ENCODE measurements at regions not wholly inside any gene's neighbourhood (a gene's known extent, or its start where the extent isn't known, plus 50 kb on each side); places are given as distances from the start of the nearest gene placed in this dataset.

DNA sequence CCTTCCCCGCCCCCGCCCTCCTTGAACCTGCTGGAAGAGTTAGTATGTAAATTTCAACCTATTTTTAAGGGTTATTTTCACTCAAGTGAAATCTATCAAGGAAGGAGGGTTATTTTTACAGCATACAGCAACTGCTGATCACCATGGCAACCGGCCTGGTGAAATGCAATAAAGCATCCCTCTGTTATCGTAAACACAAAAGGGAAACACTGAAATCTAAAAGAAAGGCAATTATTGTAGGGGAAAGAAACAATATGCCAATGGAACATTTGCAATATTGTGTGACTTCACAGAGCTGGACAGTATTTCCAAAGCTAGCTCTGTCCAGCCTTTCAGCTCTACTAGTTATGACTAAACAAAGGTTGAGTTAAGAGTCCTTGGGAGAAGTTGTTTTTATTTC, 588.3 kb upstream of the PBX1 start:
- Histone ChIP-seq H3K9me3 (replicated peaks; ENCODE audit: control insufficient read depth, insufficient read depth, low read depth, low read length) (no peaks in the 10 kb centered on the region), H3K4me1 (replicated peaks in 1 of 2; ENCODE audit: control insufficient read depth in 2 of 2, insufficient read depth in 2 of 2, low read length in 2 of 2) (no peaks in the 10 kb centered on the region), H3K4me2 (ENCODE audit: insufficient read depth, low read length) (no peak overlapping the region), H3K9ac (ENCODE audit: insufficient read depth in 1 of 2, low read depth in 2 of 2, low read length in 2 of 2) (no peak overlapping the region), H3K79me2 (ENCODE audit: control insufficient read depth, insufficient read depth, low read length) (no peaks in the 10 kb centered on the region), H3K4me3 (no peak overlapping the region), H3K36me3 (ENCODE audit: control insufficient read depth, insufficient read depth, low read length) (no peaks in the 10 kb centered on the region), H4K20me1 (replicated peaks; ENCODE audit: control insufficient read depth, insufficient read depth, low read length) (no peaks in the 10 kb centered on the region), H3K9me1 (ENCODE audit: control insufficient read depth, insufficient read depth, low read length) (no peaks in the 10 kb centered on the region), H2AFZ (ENCODE audit: low read depth, low read length) (no peak overlapping the region), H3K27ac (ENCODE audit: extremely low read depth, low read depth, low read length) (no peak overlapping the region), H3K27me3 (ENCODE audit: control insufficient read depth in 2 of 2, insufficient read depth in 2 of 2, low read length in 2 of 2) (no peaks in the 10 kb centered on the region)
- BruUV-seq (replicated peaks): no TSS peak
- no peak for TF ChIP-seq BCL6 (CRISPR knock-in tag; IDR thresholded peaks at IDR 0.05)
- TF ChIP-seq RFX1 (IDR thresholded peaks at IDR 0.05): peak; percentile 28
- 2% methylated on average over 4 of the region's 4 CpGs for WGBS (ENCODE audit: insufficient coverage, low coverage, missing lambda C conversion rate)
- ATAC-seq: no peak
- intact Hi-C loops (cut with micrococcal nuclease): no loop called here
- ChIA-PET CTCF (ENCODE audit: low intra/inter-chr PET ratio) (no interaction called here), POLR2A (no interaction called here)
- no peak for FAIRE-seq
- in situ Hi-C loops (cut with MboI): no loop called here
- DNase-seq (ENCODE audit: extremely low read depth in 1 of 4, low spot score in 3 of 4): no peak

DNA sequence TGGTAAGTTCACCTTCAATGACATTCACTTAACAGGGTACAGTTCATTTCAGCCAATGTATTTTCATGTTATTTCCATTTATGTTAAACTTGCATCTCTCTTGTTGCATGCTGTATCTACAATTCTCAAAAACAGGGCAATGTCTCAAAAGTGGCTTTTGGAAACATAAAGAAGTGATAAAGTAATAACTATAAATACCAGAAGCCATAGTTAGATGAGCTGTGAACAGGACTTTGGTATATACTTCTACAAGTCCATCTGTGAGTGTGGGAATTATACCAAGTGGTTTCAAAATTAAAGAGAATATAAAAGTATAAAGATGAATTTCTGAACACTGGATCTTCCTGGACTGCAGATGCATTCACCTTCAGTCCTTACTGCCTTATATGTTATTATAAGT, 585.4 kb upstream of the PBX1 start:
- in situ Hi-C loops (cut with MboI) (no loop called here), intact Hi-C loops (cut with micrococcal nuclease) (no loop called here)
- H3K79me2 ChIP-seq (ENCODE audit: control insufficient read depth, insufficient read depth, low read length): no peaks in the 10 kb centered on the region
- no peaks in the 10 kb centered on the region for H3K9me1 ChIP-seq (ENCODE audit: control insufficient read depth, insufficient read depth, low read length)
- H3K4me1 ChIP-seq (replicated peaks in 1 of 2; ENCODE audit: control insufficient read depth in 2 of 2, insufficient read depth in 2 of 2, low read length in 2 of 2): no peaks in the 10 kb centered on the region
- no TSS peak for BruUV-seq (replicated peaks)
- no peak overlapping the region for H2AFZ ChIP-seq (ENCODE audit: low read depth, low read length)
- ATAC-seq (no peak), FAIRE-seq (no peak), DNase-seq (ENCODE audit: extremely low read depth in 1 of 4, low spot score in 3 of 4) (no peak)
- H4K20me1 ChIP-seq (replicated peaks; ENCODE audit: control insufficient read depth, insufficient read depth, low read length): no peaks in the 10 kb centered on the region
- no peak overlapping the region for H3K9ac ChIP-seq (ENCODE audit: insufficient read depth in 1 of 2, low read depth in 2 of 2, low read length in 2 of 2)
- TF ChIP-seq TGIF2 (CRISPR knock-in tag; IDR thresholded peaks at IDR 0.05) (no peak), ZC3H4 (CRISPR knock-in tag; IDR thresholded peaks at IDR 0.05; ENCODE audit: borderline replicate concordance) (no peak)
- TF ChIP-seq, protein P1, sequence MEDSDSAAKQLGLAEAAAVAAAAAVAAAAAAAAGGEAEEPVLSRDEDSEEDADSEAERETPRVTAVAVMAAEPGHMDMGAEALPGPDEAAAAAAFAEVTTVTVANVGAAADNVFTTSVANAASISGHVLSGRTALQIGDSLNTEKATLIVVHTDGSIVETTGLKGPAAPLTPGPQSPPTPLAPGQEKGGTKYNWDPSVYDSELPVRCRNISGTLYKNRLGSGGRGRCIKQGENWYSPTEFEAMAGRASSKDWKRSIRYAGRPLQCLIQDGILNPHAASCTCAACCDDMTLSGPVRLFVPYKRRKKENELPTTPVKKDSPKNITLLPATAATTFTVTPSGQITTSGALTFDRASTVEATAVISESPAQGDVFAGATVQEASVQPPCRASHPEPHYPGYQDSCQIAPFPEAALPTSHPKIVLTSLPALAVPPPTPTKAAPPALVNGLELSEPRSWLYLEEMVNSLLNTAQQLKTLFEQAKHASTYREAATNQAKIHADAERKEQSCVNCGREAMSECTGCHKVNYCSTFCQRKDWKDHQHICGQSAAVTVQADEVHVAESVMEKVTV (CRISPR knock-in tag; IDR thresholded peaks at IDR 0.05): no peak
- no peaks in the 10 kb centered on the region for H3K36me3 ChIP-seq (ENCODE audit: control insufficient read depth, insufficient read depth, low read length)
- ChIA-PET CTCF (ENCODE audit: low intra/inter-chr PET ratio) (no interaction called here), POLR2A (no interaction called here)
- no peak overlapping the region for H3K4me3 ChIP-seq
- H3K9me3 ChIP-seq (replicated peaks; ENCODE audit: control insufficient read depth, insufficient read depth, low read depth, low read length): no peaks in the 10 kb centered on the region
- H3K27ac ChIP-seq (ENCODE audit: extremely low read depth, low read depth, low read length): no peak overlapping the region
- no peaks in the 10 kb centered on the region for H3K27me3 ChIP-seq (ENCODE audit: control insufficient read depth in 2 of 2, insufficient read depth in 2 of 2, low read length in 2 of 2)
- H3K4me2 ChIP-seq (ENCODE audit: insufficient read depth, low read length): no peak overlapping the region

Data from K562 (cell line).